ENCODE measurements at regions not wholly inside any gene's neighbourhood (a gene's known extent, or its start where the extent isn't known, plus 50 kb on each side); places are given as distances from the start of the nearest gene placed in this dataset.

DNA sequence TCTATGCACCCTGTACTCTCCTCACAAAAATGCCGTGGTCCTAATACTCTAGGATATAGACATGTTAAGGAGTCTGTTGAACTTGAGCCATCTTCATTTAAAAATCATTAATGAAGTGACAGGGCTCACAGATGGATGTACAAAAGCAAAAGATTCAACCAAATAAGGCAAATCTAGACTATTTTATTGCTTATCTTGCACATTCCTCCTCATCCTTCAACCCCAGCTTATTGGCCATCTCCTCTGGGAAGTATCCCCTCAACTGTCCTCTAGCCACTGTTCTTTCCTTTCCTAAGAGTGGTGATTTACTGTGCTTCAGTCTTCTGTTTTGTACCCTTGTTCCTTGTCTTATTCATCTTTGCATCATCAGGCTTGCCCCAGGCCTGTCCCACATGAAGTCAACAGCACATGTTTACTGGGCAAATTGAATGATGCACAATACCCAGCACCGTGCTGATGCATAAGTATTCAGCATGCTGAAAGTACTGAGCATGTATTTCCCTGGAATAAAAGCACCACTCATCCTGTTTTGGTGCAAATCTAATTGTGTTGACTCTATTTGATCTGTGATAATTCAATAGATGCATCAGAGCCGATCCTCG is 287.3 kb upstream of the CLNK start:
- Histone ChIP-seq H3K4me3 (ENCODE audit: severe bottlenecking) (no peak overlapping the region), H3K9me3 (ENCODE audit: severe bottlenecking) (no peaks in the 10 kb centered on the region), H3K27me3 (ENCODE audit: insufficient read depth, poor library complexity, severe bottlenecking) (no peaks in the 10 kb centered on the region), H3K27ac (ENCODE audit: poor library complexity, severe bottlenecking) (no peak overlapping the region), H3K36me3 (ENCODE audit: low read depth) (no peaks in the 10 kb centered on the region), H3K4me1 (ENCODE audit: insufficient read depth, poor library complexity, severe bottlenecking) (no peaks in the 10 kb centered on the region)
- DNase-seq (ENCODE audit: low spot score) (no peak), ATAC-seq (ENCODE audit: low read depth) (0 out of 3 replicates have a peak, but pooled peaks have one; percentile 10)
- TF ChIP-seq, protein P1, sequence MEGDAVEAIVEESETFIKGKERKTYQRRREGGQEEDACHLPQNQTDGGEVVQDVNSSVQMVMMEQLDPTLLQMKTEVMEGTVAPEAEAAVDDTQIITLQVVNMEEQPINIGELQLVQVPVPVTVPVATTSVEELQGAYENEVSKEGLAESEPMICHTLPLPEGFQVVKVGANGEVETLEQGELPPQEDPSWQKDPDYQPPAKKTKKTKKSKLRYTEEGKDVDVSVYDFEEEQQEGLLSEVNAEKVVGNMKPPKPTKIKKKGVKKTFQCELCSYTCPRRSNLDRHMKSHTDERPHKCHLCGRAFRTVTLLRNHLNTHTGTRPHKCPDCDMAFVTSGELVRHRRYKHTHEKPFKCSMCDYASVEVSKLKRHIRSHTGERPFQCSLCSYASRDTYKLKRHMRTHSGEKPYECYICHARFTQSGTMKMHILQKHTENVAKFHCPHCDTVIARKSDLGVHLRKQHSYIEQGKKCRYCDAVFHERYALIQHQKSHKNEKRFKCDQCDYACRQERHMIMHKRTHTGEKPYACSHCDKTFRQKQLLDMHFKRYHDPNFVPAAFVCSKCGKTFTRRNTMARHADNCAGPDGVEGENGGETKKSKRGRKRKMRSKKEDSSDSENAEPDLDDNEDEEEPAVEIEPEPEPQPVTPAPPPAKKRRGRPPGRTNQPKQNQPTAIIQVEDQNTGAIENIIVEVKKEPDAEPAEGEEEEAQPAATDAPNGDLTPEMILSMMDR (IDR thresholded peaks at IDR 0.05; ENCODE audit: poor library complexity, severe bottlenecking), result no peak

DNA sequence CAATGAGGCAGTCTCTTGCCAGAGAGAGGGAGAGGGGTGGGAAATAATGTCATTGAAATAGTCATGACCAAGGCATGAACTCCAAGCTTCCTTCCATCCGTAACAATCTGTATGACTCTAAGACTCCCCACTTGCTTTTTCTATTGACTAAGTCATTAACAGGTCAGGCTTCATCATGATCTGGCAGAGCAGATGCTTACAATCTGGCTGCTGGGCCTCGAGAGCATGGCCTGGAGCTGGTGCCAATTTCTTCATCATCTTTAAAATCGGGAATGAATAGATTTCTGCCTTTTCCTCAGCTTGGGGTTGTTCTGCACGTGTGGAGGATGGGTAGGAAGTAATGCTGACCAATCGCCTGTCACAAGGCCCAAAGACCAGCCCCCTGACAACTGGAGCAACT is 280.6 kb upstream of the CLNK start:
- ATAC-seq (ENCODE audit: low read depth) (no peak), DNase-seq (ENCODE audit: low spot score) (no peak)
- Histone ChIP-seq H3K36me3 (ENCODE audit: low read depth) (no peaks in the 10 kb centered on the region), H3K4me3 (ENCODE audit: severe bottlenecking) (no peak overlapping the region), H3K27ac (ENCODE audit: poor library complexity, severe bottlenecking) (no peak overlapping the region), H3K27me3 (ENCODE audit: insufficient read depth, poor library complexity, severe bottlenecking) (no peaks in the 10 kb centered on the region), H3K9me3 (ENCODE audit: severe bottlenecking) (no peaks in the 10 kb centered on the region), H3K4me1 (ENCODE audit: insufficient read depth, poor library complexity, severe bottlenecking) (no peaks in the 10 kb centered on the region)
- TF ChIP-seq, protein P1 (IDR thresholded peaks at IDR 0.05; ENCODE audit: poor library complexity, severe bottlenecking), result no peak

DNA sequence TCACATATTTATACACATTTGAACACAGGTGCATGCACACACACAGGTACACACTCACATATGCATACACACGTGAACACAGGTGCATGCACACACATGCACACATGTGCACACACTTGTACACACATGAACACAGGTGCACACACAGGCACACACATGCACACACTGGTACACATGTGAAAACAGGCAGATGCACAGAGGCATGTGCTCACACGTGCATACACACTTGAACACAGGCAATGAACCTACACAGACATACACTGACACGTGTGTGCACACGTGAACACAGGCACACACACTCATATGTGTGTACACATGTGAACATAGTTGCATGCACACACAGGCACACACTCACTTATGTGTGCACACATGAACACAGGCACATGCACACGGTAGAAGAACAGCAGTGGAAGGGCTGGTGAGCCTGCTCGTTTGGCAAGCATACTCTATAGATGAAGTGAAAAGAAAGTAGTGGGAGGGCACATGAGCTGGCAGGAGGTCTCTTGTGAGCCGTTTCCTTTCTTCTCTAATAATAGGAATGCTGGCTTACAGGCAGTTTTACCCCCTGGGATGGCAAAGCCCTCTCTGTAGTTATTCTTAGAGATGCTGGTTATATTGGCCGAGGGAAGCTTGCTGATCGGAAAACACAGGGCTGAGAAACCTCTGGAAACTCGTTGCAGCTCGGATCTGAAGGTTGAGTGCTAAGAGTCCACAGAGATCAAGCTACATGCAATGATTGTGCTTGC is 279.6 kb upstream of the CLNK start:
- H3K27ac ChIP-seq (ENCODE audit: poor library complexity, severe bottlenecking), result no peak overlapping the region

DNA sequence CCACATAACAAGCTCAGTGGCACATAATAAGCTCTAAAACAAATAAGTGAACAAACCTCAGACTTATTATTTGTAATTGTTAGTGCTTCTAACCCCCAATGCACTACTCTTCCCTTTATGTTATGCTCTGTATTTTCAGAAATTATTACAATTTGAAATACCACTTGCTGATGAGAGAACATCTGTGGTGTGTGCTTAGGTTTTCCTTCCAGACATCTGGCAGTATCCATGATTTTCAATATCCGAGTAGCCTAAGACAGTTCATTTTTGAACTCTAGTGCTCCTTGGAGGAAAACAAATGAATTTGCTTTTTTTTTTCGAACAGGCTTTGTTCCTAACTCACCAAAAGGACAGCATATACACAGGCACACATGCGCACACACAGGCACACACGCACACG is 278.7 kb upstream of the CLNK start:
- Histone ChIP-seq H3K4me3 (ENCODE audit: severe bottlenecking) (no peak overlapping the region), H3K36me3 (ENCODE audit: low read depth) (no peaks in the 10 kb centered on the region), H3K4me1 (ENCODE audit: insufficient read depth, poor library complexity, severe bottlenecking) (no peaks in the 10 kb centered on the region), H3K27me3 (ENCODE audit: insufficient read depth, poor library complexity, severe bottlenecking) (no peaks in the 10 kb centered on the region), H3K27ac (ENCODE audit: poor library complexity, severe bottlenecking) (no peak overlapping the region), H3K9me3 (ENCODE audit: severe bottlenecking) (no peaks in the 10 kb centered on the region)
- no peak for DNase-seq (ENCODE audit: low spot score)
- TF ChIP-seq, protein P1 (IDR thresholded peaks at IDR 0.05; ENCODE audit: poor library complexity, severe bottlenecking), result no peak
- no peak for ATAC-seq (ENCODE audit: low read depth)

More for the DNA sequence above, 279.6 kb upstream of the CLNK start:
- no peaks in the 10 kb centered on the region for H3K27me3 ChIP-seq (ENCODE audit: insufficient read depth, poor library complexity, severe bottlenecking)
- DNase-seq (ENCODE audit: low spot score) (no peak), ATAC-seq (ENCODE audit: low read depth) (no peak)
- no peaks in the 10 kb centered on the region for H3K4me1 ChIP-seq (ENCODE audit: insufficient read depth, poor library complexity, severe bottlenecking)
- TF ChIP-seq, protein P1 (IDR thresholded peaks at IDR 0.05; ENCODE audit: poor library complexity, severe bottlenecking), result no peak
- no peaks in the 10 kb centered on the region for H3K36me3 ChIP-seq (ENCODE audit: low read depth)
- no peaks in the 10 kb centered on the region for H3K9me3 ChIP-seq (ENCODE audit: severe bottlenecking)
- H3K4me3 ChIP-seq (ENCODE audit: severe bottlenecking), result no peak overlapping the region

DNA sequence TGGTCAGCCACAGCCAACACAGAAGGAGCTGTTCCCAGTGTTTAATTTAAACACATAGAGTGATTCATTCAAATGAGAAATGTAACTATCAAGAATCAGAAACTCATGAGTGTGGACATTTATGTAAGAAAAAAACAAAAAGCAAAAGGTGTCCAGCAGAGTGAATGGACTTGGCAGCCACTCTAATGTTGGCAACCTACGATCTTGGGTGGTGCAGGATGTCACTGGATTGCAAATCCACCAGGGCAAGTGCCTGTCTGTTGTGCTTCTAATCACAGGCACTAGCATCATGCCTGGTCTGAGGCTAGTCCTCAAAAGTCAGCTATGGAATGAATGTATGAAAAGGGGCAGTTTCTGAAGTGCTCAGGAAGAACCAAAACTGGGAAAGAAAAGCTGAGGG is 277.7 kb upstream of the CLNK start:
- Histone ChIP-seq H3K27me3 (ENCODE audit: insufficient read depth, poor library complexity, severe bottlenecking) (no peaks in the 10 kb centered on the region), H3K27ac (ENCODE audit: poor library complexity, severe bottlenecking) (no peak overlapping the region), H3K4me1 (ENCODE audit: insufficient read depth, poor library complexity, severe bottlenecking) (no peaks in the 10 kb centered on the region), H3K9me3 (ENCODE audit: severe bottlenecking) (no peaks in the 10 kb centered on the region), H3K36me3 (ENCODE audit: low read depth) (no peaks in the 10 kb centered on the region), H3K4me3 (ENCODE audit: severe bottlenecking) (no peak overlapping the region)
- TF ChIP-seq, protein P1 (IDR thresholded peaks at IDR 0.05; ENCODE audit: poor library complexity, severe bottlenecking), result no peak
- ATAC-seq (ENCODE audit: low read depth) (no peak), DNase-seq (ENCODE audit: low spot score) (no peak)

Data from RWPE2 (cell line).